Naive thymus-derived CD4-positive, alpha-beta T cell (primary cell): ENCODE measurements at regions not wholly inside any gene's neighbourhood (a gene's known extent, or its start where the extent isn't known, plus 50 kb on each side); places are given as distances from the start of the nearest gene placed in this dataset.

Experiments
- ATAC-seq: fragments of 150-1000 bp; cut with Tn5 transposase; 2 replicates; pipeline ENCODE4 v1.10.0; 2021; ENCODE audit warnings: mild to moderate bottlenecking, moderate library complexity
- CTCF ChIA-PET: fragments of 350-600 bp; sonication (Branson Sonifier 250); formaldehyde crosslinking; loops from one replicate; lab custom pipeline; 2021; ENCODE audit warnings: antibody characterized with exemption; lab: Charles Lee
- POLR2A ChIA-PET: fragments of 350-600 bp; sonication (Branson Sonifier 250); formaldehyde crosslinking; loops from one replicate; lab custom pipeline; 2021; ENCODE audit warnings: antibody characterized with exemption, inconsistent platforms; lab: Charles Lee
- DNase-seq, 9 donors: peaks; one replicate each; pipeline versions ENCODE4 v3.0.0 to v3.0.0-alpha.2; 2020 to 2022; ENCODE audit warnings: mixed read lengths in 1 of 9
- H3K27ac ChIP-seq: one replicate; pipeline ENCODE4 v1.7.0; 2013; ENCODE audit warnings: mild to moderate bottlenecking, low read depth, low read length, moderate library complexity
- H3K27me3 ChIP-seq, 2 donors: one replicate each; pipeline ENCODE4 v1.7.0; 2013; ENCODE audit warnings: low read length in 2 of 2, mild to moderate bottlenecking in 2 of 2, moderate library complexity in 2 of 2; ENCODE audit not compliant: control insufficient read depth in 2 of 2, insufficient read depth in 2 of 2
- H3K36me3 ChIP-seq, 3 experiments: 1 replicate in 2 of 3; 2 replicates in 1 of 3; pipeline ENCODE4 v1.7.0; 2013; ENCODE audit warnings: low read length in 3 of 3, mild to moderate bottlenecking in 3 of 3, moderate library complexity in 1 of 3; ENCODE audit not compliant: insufficient read depth in 3 of 3, control insufficient read depth in 2 of 3
- H3K4me1 ChIP-seq, 2 donors: one replicate each; pipeline ENCODE4 v1.7.0; 2013; ENCODE audit warnings: low read length in 2 of 2, mild to moderate bottlenecking in 2 of 2, moderate library complexity in 1 of 2; ENCODE audit not compliant: control insufficient read depth in 2 of 2, insufficient read depth in 2 of 2
- H3K4me3 ChIP-seq: 2 replicates; pipeline ENCODE4 v1.7.0; 2013; ENCODE audit warnings: mild to moderate bottlenecking, low read length
- H3K9me3 ChIP-seq, 3 experiments: 1 replicate in 2 of 3; 2 replicates in 1 of 3; pipeline ENCODE4 v1.7.0; 2013; ENCODE audit warnings: low read length in 3 of 3; ENCODE audit not compliant: control insufficient read depth in 2 of 3
- H3K27ac Mint-ChIP-seq, 9 donors: one replicate each; pipeline ENCODE4 v1.8.0; 2020 to 2022; ENCODE audit warnings: mixed read lengths in 9 of 9, mild to moderate bottlenecking in 8 of 9, moderate library complexity in 5 of 9, inconsistent platforms in 2 of 9
- H3K27me3 Mint-ChIP-seq, 5 donors: one replicate each; pipeline ENCODE4 v1.8.0; 2021 to 2022; ENCODE audit warnings: mixed read lengths in 5 of 5, mild to moderate bottlenecking in 1 of 5
- H3K36me3 Mint-ChIP-seq, 5 donors: one replicate each; pipeline ENCODE4 v1.8.0; 2020 to 2022; ENCODE audit warnings: mixed read lengths in 5 of 5, mild to moderate bottlenecking in 3 of 5, inconsistent platforms in 1 of 5
- H3K4me1 Mint-ChIP-seq, 7 donors: one replicate each; pipeline ENCODE4 v1.8.0; 2020 to 2022; ENCODE audit warnings: mixed read lengths in 7 of 7, mild to moderate bottlenecking in 3 of 7, inconsistent platforms in 1 of 7
- H3K4me3 Mint-ChIP-seq, 10 donors: one replicate each; pipeline ENCODE4 v1.8.0; 2020 to 2022; ENCODE audit warnings: mild to moderate bottlenecking in 10 of 10, mixed read lengths in 10 of 10, moderate library complexity in 6 of 10, inconsistent platforms in 2 of 10
- H3K9me3 Mint-ChIP-seq, 11 donors: one replicate each; pipeline ENCODE4 v1.8.0; 2020 to 2022; ENCODE audit warnings: mixed read lengths in 11 of 11, mild to moderate bottlenecking in 4 of 11, inconsistent platforms in 1 of 11, moderate library complexity in 1 of 11
- intact Hi-C, 2 donors: fragments of 100-400 bp; cut with micrococcal nuclease; formaldehyde crosslinking; loops; one replicate each; pipeline ENCODE4 v1.15.1; 2023

DNA sequence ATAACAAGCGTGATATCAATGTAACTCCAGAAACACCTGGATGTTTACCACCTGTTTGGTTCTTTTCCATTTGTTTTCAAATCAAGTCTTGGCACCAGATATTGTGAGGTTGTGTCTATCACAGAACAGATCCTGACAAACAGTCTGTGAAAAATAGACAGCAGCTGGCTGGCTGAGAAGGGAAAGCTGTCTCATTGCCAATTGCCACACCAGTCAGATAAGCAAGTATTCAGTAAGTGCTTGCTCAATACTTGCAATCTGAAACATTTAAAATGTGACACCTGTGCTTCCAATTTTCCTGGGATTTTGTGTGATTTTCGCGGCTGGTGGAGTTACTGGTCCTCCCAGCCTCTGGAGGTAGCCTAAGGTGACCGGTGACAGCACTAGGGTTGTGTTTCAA, 147.9 kb upstream of the MYO3A start:
- Histone ChIP-seq H3K36me3 (no peaks in the 10 kb centered on the region), H3K27ac (no peak overlapping the region), H3K27me3 (no peaks in the 10 kb centered on the region), H3K4me3 (no peak overlapping the region), H3K9me3 (no peaks in the 10 kb centered on the region), H3K4me1 (no peaks in the 10 kb centered on the region)
- no peak overlapping the region for H3K4me3 Mint-ChIP-seq
- H3K9me3 Mint-ChIP-seq: peaks cover 0 to 3% (median 0%) of the 10 kb centered on the region in 11 donors
- ATAC-seq (no peak), DNase-seq (no peak)
- peaks cover 0 to 25% (median 10%) of the 10 kb centered on the region in 5 donors for H3K27me3 Mint-ChIP-seq
- ChIA-PET CTCF (no interaction called here), POLR2A (no interaction called here)
- H3K4me1 Mint-ChIP-seq: no peaks in the 10 kb centered on the region
- no peak overlapping the region for H3K27ac Mint-ChIP-seq
- intact Hi-C loops: no loop called here
- H3K36me3 Mint-ChIP-seq: no peaks in the 10 kb centered on the region

- Histone ChIP-seq H3K4me3 (no peak overlapping the region), H3K4me1 (no peaks in the 10 kb centered on the region), H3K36me3 (no peaks in the 10 kb centered on the region), H3K9me3 (no peaks in the 10 kb centered on the region), H3K27ac (no peak overlapping the region), H3K27me3 (no peaks in the 10 kb centered on the region)
- CTCF ChIA-PET: no interaction called here
- H3K9me3 Mint-ChIP-seq: peaks cover 0 to 4% (median 0%) of the 10 kb centered on the region in 11 donors
- H3K27ac Mint-ChIP-seq: no peak overlapping the region
- no peak overlapping the region for H3K4me3 Mint-ChIP-seq
- H3K27me3 Mint-ChIP-seq: peaks cover 0 to 27% (median 10%) of the 10 kb centered on the region in 5 donors
- no peaks in the 10 kb centered on the region for H3K36me3 Mint-ChIP-seq
- ATAC-seq (no peak), DNase-seq (no peak)
- intact Hi-C loops: no loop called here
- no peaks in the 10 kb centered on the region for H3K4me1 Mint-ChIP-seq
- POLR2A ChIA-PET: no interaction called here
Observed at GRCh38 chr10:25786899-25787298, 147.1 kb upstream of the MYO3A start.

DNA sequence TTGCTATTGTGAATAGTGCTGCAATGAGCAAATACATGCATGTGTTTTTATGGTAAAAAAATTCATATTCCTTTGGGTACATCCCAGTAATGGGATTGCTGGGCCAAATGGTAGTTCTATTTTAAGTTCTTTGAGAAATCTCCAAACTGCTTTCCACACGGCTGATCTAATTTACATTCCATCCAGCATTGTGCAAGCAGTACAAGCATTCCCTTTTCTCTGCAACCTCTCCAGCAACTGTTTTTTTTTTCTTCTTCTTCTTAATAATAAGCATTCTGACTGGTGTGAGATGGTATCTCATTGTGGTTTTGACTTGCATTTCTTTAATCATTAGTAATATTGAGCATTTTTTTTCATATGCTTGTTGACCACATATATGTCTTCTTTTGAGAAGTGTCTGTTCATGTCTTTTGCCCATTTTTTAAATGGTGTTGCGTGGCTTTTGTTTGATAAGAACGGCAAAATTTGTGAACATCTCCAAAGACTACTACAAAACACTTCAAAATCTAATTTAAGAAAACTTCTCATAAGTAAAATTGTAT, 136.1 kb upstream of the MYO3A start:
- H3K9me3 Mint-ChIP-seq: peaks cover 0 to 6% (median 0%) of the 10 kb centered on the region in 11 donors
- ChIA-PET CTCF (no interaction called here), POLR2A (no interaction called here)
- ATAC-seq (no peak), DNase-seq (no peak)
- H3K27me3 Mint-ChIP-seq: peaks cover 0 to 28% (median 4%) of the 10 kb centered on the region in 5 donors
- intact Hi-C loops: no loop called here
- Histone ChIP-seq H3K4me1 (no peaks in the 10 kb centered on the region), H3K9me3 (no peaks in the 10 kb centered on the region), H3K36me3 (no peaks in the 10 kb centered on the region), H3K27me3 (peaks cover 0 to 3% of the 10 kb centered on the region in 2 donors), H3K4me3 (no peak overlapping the region), H3K27ac (no peak overlapping the region)
- H3K4me3 Mint-ChIP-seq: no peak overlapping the region
- H3K4me1 Mint-ChIP-seq: no peaks in the 10 kb centered on the region
- H3K36me3 Mint-ChIP-seq: no peaks in the 10 kb centered on the region
- H3K27ac Mint-ChIP-seq: no peak overlapping the region

- Mint-ChIP-seq H3K4me3 (no peak overlapping the region), H3K27me3 (peaks cover 0 to 11% (median 6%) of the 10 kb centered on the region in 5 donors), H3K27ac (no peak overlapping the region), H3K9me3 (peaks cover 0 to 6% (median 0%) of the 10 kb centered on the region in 11 donors), H3K4me1 (no peaks in the 10 kb centered on the region), H3K36me3 (no peaks in the 10 kb centered on the region)
- no peak for ATAC-seq
- POLR2A ChIA-PET: no interaction called here
- H3K4me3 ChIP-seq: no peak overlapping the region
- no peak for DNase-seq
- H3K36me3 ChIP-seq: no peaks in the 10 kb centered on the region
- no peak overlapping the region for H3K27ac ChIP-seq
- no peaks in the 10 kb centered on the region for H3K9me3 ChIP-seq
- H3K4me1 ChIP-seq: no peaks in the 10 kb centered on the region
- CTCF ChIA-PET: no interaction called here
- peaks cover 0 to 3% of the 10 kb centered on the region in 2 donors for H3K27me3 ChIP-seq
- intact Hi-C loops: no loop called here
Observed at GRCh38 chr10:25804505-25804904, 129.5 kb upstream of the MYO3A start.

DNA sequence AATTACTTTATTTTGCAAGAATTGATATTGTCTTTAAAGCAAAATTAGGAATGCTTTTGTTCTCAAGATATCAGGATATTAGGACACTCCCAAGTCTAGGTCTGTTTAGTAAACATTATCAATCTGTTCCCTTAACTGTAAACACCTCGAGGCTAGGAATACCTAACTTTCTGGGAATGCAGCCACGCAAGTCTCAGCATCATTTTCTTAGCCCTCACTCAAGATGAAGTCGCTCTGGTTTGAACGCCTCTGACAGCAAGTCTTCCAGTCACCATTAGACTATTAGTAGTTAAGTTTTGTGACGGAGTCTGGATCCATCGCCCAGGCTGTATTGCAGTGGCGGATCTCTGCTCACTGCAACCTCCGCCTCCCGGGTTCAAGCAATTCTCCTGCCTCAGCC, 128.0 kb upstream of the MYO3A start:
- ChIA-PET CTCF (no interaction called here), POLR2A (no interaction called here)
- Histone ChIP-seq H3K36me3 (no peaks in the 10 kb centered on the region), H3K9me3 (no peaks in the 10 kb centered on the region), H3K4me1 (no peaks in the 10 kb centered on the region), H3K27me3 (peaks cover 0 to 3% of the 10 kb centered on the region in 2 donors), H3K27ac (no peak overlapping the region), H3K4me3 (no peak overlapping the region)
- intact Hi-C loops: no loop called here
- Mint-ChIP-seq H3K9me3 (peaks cover 0 to 6% (median 0%) of the 10 kb centered on the region in 11 donors), H3K27me3 (peaks cover 0 to 22% (median 7%) of the 10 kb centered on the region in 5 donors), H3K4me3 (no peak overlapping the region), H3K27ac (no peak overlapping the region), H3K4me1 (no peaks in the 10 kb centered on the region), H3K36me3 (no peaks in the 10 kb centered on the region)
- ATAC-seq (no peak), DNase-seq (no peak)

GRCh38 chr10:25808372-25808771, 125.7 kb upstream of the MYO3A start:
- H3K27me3 Mint-ChIP-seq: peaks cover 0 to 23% (median 7%) of the 10 kb centered on the region in 5 donors
- ChIA-PET POLR2A (no interaction called here), CTCF (no interaction called here)
- Histone ChIP-seq H3K27ac (no peak overlapping the region), H3K9me3 (no peaks in the 10 kb centered on the region), H3K4me3 (no peak overlapping the region), H3K4me1 (no peaks in the 10 kb centered on the region), H3K36me3 (no peaks in the 10 kb centered on the region), H3K27me3 (no peaks in the 10 kb centered on the region)
- no peaks in the 10 kb centered on the region for H3K4me1 Mint-ChIP-seq
- intact Hi-C loops: no loop called here
- H3K27ac Mint-ChIP-seq: no peak overlapping the region
- H3K4me3 Mint-ChIP-seq: no peak overlapping the region
- ATAC-seq: no peak
- no peak for DNase-seq
- H3K36me3 Mint-ChIP-seq: no peaks in the 10 kb centered on the region
- peaks cover 0 to 6% (median 0%) of the 10 kb centered on the region in 11 donors for H3K9me3 Mint-ChIP-seq

- H3K27ac Mint-ChIP-seq: no peak overlapping the region
- Histone ChIP-seq H3K27ac (no peak overlapping the region), H3K4me3 (no peak overlapping the region), H3K27me3 (no peaks in the 10 kb centered on the region), H3K36me3 (no peaks in the 10 kb centered on the region), H3K9me3 (no peaks in the 10 kb centered on the region), H3K4me1 (no peaks in the 10 kb centered on the region)
- H3K27me3 Mint-ChIP-seq: peaks cover 0 to 23% (median 7%) of the 10 kb centered on the region in 5 donors
- DNase-seq: no peak
- peaks cover 0 to 9% (median 0%) of the 10 kb centered on the region in 11 donors for H3K9me3 Mint-ChIP-seq
- H3K36me3 Mint-ChIP-seq: no peaks in the 10 kb centered on the region
- ATAC-seq: no peak
- no peaks in the 10 kb centered on the region for H3K4me1 Mint-ChIP-seq
- intact Hi-C loops: no loop called here
- H3K4me3 Mint-ChIP-seq: no peak overlapping the region
- CTCF ChIA-PET: no interaction called here
- POLR2A ChIA-PET: no interaction called here
Observed at GRCh38 chr10:25811052-25811685, 122.9 kb upstream of the MYO3A start.
